Colon (tissue), 2 donors: ENCODE measurements at regions not wholly inside any gene's neighbourhood (a gene's known extent, or its start where the extent isn't known, plus 50 kb on each side); places are given as distances from the start of the nearest gene placed in this dataset.

Source experiments
- FAIRE-seq: peaks from 2 replicates; lab custom pipeline; 2012; peaks lifted over from hg19 to GRCh38; lab: Jason Lieb, UNC
- donor health status: control.
- donor health status: control.

DNA sequence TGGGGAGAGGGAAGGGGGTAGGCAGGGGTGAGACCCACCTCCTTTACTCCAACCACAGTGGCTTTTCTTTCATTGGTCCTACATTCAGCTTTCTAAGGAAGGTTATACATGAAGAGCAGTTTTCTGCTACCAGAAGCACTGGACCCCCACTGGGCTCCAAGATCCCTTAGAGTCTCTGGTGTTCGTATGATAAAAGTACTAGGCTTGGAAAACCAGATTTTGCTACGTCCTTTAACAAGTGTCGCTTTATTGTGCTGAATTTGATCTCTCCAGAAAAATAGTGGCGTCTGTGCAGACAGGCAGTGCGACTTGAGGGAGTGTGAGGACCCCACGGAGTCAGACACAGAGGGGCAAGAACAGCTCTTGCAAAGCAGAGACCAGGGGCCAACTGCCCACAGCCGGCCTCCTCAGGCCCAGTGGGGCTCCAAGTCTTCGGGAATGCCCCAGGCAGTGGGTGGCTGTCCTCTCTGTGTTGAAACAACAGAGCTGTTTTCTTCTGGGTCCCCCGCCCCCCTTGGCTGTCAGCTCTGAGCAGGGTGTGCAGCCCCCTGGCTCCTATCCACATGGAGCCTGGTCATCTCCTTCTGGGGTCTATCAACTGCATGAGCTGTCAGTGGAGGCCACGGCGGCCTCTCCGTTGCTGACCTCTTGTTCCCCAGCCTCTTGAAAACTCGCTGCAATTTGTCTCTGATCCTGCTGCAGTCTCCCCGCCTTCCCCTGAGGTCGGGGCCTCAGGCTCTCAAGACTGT is 333.2 kb downstream of the RPS24 start:
- FAIRE-seq, result no peak

- FAIRE-seq, result no peak
Measured at GRCh38 chr10:78367751-78368150, 334.1 kb downstream of the RPS24 start.

DNA sequence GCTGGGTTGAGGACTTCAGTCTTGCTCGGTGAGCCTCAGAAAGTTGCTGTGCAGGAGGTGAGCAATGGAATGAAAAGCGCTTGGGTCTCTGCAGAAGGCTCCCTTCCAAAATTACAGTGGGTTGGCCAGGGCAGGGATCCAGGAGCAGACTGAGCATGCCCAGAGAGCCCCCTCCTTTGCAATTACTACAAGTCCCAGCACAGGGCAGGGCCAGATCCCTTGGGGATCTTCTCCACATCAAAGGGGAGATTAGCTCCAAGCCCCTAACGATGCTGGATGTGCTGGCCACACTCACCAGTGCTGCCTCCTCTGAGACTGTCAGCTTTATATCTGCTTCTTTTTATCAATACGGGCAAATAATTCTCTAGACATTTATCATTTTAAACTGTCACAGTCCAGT is 337.5 kb downstream of the RPS24 start:
- FAIRE-seq, result no peak

GRCh38 chr10:78372806-78373205 is 339.1 kb downstream of the RPS24 start:
- no peak for FAIRE-seq

GRCh38 chr10:78374331-78375028 is 340.8 kb downstream of the RPS24 start:
- FAIRE-seq, result no peak

DNA sequence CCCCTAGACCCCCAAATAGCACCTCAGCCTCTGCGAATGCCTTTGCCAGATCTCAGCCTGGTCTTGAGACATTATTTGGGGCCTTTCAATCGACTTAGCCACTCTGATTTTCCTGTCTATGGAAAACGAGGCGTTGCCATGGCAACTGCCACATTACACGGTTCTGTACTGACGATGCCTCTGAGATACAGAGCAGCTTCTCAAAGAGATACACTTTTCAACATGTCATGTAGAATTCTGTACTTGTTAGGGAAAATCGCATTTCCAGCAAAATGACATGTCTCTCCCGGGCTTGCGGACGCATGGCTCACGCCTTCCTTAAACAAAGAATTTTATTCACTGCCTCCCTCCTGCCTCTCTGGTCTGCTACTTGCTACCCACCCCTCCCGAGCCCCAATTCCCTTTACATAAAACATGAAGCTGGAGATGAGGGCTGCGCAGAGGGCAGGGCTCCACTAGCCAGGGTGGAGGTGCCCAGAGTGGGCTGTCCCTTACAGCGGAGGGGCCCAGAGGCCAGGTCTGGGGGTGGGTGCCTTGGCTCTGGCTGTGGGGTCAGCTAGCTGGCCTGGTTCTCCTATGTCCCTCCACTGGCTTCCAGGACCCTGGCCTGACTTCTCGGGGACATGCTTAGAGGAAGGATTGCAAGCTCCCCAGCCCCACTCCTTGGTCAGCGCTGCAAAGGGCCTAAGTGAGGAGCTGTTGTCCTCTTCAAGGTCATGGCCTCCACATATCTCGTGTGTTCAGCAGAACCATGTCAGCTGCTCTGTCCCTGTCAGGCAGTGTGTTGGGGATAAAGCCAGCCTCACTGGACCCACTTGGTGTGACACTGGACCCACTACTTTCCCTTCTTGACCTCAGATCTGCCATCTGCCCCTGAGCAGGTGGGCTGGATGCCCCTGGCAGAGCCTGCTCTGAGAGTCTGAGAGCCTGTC is 342.5 kb downstream of the RPS24 start:
- no peak for FAIRE-seq

DNA sequence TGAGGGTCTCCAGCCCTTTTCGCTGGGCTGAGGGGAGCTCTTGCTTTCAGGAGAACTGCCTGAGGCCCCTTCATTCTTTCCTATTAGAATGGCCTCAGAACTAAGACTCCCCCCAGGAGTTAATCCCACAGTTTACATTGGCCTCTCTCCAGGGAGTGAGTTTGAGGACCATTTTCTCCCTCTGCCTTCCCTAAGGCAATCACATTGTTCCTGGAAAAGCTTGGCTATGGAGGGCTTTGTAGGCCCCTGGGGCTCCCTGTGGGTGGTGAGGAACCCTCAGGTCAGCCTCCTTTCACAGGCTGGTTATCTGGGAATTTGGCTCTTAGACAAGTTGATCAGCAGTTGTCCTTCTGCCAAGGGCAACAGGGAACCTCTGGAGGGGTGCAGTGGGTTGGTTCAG is 343.7 kb downstream of the RPS24 start:
- FAIRE-seq, result no peak

DNA sequence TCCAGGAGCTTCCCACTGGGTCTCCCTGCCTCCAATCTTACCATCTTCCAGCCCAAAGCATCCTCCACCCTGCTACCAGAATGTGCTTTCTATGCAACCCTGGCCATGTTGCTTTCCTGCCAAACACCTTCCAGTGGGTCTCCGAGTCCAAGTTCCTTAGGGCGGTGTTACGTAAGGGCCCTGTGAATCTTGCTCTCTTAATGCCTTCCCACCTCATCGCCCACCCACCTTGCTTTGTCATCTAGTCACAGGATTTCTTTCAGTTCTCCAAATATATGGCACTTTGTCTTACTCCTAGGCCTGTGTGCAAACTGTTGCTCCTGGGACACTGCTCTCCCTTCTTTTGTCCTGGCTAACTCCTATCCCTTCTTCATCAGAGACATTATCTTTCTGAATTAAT is 344.5 kb downstream of the RPS24 start:
- no peak for FAIRE-seq

GRCh38 chr10:78381107-78381506 is 347.4 kb downstream of the RPS24 start:
- no peak for FAIRE-seq

GRCh38 chr10:78382047-78382446 is 348.4 kb downstream of the RPS24 start:
- FAIRE-seq, result no peak

GRCh38 chr10:78382772-78383171 is 349.1 kb downstream of the RPS24 start:
- no peak for FAIRE-seq

DNA sequence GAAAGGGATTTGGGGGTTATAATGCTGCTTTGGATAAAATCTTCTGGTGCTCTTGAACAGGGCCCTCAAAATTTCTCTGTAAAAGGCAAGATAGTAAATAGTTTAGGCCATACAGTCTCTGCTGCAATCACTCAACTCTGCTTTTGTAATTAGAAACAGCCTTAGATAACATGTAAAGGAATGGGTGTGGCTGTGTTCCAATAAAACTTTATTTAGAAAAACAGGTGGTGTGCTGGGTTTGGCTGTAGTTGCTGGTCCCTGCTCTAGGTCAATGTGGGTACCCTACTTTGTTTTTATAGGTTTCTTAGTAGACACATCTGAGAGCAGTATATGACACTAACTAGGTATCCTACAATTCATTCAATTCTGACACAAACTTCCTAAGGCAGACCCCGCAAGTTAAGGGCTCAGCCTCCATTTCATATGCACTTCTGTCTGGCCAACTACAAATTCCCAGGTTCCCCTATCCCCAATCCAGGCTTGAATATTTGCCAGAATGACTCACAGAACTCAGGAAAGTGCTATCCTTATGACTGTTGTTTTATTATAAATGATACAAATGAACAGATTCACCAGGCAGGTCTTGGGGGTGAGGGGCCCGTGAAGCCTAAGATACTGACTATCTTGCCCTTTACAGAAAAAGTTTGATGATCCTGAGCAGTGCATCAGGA is 349.9 kb downstream of the RPS24 start:
- no peak for FAIRE-seq

GRCh38 chr10:78384049-78384431 is 350.4 kb downstream of the RPS24 start:
- FAIRE-seq, result no peak

GRCh38 chr10:78385599-78385998 is 351.9 kb downstream of the RPS24 start:
- no peak for FAIRE-seq

- FAIRE-seq, result no peak
Measured at GRCh38 chr10:78386509-78386908, 352.8 kb downstream of the RPS24 start.

DNA sequence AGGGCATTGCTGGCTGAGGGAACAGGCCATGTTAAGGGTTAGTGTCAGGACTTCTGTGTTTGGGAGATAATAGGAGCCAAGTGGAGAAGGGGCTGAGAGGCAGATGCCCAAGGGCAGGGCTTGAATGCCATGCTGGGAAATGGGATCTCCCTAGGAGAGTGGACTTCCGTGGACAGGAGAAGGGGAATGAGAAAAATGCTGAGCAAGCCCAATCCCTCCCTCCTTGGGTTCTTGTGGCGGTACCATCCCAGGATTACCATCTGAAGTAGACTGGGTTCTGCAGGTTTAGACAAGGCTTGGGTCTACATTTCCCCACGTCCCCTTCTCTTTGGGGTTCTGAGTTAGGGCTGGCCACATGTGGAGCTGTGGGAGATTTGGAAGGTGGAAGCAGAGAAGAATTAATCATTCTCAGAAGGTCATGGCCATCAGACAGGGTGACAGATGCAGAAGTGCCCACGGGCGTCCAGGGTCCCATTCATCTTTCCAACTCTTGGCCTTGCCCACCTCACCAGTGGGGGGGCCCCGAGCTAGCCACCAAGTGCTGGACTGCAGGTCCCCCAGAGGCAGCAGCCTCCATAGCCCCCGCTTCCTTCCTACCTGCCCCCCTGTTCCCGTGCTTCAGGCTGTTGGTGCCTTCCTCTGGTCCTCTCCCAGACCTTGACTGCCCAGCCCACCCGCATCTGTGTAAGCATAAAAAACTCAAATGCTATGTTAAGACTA is 354.8 kb downstream of the RPS24 start:
- no peak for FAIRE-seq

DNA sequence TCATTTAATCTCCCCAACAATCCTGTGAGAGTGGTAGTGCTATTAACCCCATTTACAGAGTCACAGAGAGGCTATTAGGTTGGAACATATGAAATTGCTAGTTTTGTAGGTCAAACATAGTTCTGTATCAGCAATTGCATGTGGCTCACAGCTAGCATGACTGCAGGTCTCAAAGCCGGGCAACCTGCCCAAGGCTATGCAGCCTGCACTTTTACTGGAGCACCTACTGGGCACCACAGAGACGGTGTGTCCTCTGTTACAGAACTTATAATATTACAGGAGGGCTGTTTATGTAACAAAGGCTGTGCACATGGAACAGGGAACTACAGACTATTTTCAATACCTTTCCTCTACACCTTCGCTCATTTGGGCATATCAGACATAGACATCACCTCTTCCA is 355.8 kb downstream of the RPS24 start:
- FAIRE-seq, result no peak

DNA sequence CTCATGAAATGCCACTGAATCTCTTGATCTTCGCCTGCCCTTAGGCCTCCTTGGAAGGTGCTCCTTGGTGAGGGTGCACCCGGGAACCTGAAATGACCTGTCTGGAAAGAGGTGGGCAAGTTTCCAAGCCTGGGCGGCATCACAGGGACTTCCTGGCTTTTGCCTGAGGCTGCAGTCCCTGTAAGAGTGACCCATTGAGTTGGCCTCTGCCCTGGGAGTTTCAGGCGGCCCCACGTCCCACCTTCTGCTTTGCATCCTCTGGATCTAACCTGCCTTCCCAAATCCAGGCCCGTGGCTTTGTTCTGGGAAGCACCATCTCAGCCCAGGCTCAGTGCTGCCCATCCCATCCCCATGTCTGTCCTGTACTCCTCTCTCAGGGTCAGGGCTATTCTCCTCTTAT is 356.4 kb downstream of the RPS24 start:
- FAIRE-seq, result no peak

DNA sequence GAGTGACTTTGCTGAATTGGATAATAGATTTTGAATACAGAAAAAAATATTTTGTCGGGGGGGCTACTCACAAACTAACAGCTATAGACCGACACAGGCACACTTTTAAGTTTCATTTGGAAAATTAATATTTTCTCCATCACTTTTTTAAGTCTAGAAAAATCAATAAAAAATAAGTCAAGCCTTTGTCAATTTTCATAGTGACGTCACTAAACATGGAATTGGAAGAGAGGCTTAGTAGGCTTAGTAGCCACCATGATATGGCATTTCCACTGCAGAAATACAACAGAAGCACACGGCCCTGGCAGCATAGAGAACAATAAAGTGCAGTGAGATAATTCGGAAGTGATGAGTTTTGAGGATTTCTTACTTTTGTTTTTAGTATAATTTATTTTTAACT is 357.2 kb downstream of the RPS24 start:
- no peak for FAIRE-seq

- FAIRE-seq, result no peak
Measured at GRCh38 chr10:78391585-78391984, 357.9 kb downstream of the RPS24 start.

DNA sequence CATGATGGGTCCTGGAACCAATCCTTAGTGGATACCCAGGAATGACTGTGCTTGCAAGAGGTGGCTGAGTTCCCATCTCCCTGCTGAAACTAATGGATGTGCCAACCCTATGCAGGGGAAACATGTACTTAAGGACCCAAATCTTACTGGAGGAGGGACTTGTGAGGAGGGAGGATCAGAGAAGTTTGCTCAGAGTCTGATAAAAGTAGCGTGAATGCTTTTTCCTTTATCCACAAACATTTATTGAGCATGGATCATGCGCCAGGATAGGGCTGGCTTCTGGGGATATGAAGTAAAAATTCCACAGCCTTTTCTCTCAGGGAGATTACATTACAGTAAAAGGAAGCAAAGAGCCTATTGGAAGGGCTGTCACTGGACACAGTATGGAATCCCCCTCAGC is 358.5 kb downstream of the RPS24 start:
- FAIRE-seq, result no peak

GRCh38 chr10:78393094-78393493 is 359.4 kb downstream of the RPS24 start:
- FAIRE-seq, result no peak
